GM18519 (cell line): ENCODE measurements at regions not wholly inside any gene's neighbourhood (a gene's known extent, or its start where the extent isn't known, plus 50 kb on each side); places are given as distances from the start of the nearest gene placed in this dataset.
"Not testable (repeated sequence)": the region's sequence is repeated elsewhere in the genome, so short reads cannot be mapped to it uniquely, and the experiment has no call there.

Source experiments
- ATAC-seq: cut with Tn5 transposase; IDR thresholded peaks from one replicate; pipeline ENCODE4 v1.9.1; 2021; ENCODE audit warnings: mild to moderate bottlenecking, moderate library complexity; ENCODE audit not compliant: unreplicated experiment, low FRiP score

DNA sequence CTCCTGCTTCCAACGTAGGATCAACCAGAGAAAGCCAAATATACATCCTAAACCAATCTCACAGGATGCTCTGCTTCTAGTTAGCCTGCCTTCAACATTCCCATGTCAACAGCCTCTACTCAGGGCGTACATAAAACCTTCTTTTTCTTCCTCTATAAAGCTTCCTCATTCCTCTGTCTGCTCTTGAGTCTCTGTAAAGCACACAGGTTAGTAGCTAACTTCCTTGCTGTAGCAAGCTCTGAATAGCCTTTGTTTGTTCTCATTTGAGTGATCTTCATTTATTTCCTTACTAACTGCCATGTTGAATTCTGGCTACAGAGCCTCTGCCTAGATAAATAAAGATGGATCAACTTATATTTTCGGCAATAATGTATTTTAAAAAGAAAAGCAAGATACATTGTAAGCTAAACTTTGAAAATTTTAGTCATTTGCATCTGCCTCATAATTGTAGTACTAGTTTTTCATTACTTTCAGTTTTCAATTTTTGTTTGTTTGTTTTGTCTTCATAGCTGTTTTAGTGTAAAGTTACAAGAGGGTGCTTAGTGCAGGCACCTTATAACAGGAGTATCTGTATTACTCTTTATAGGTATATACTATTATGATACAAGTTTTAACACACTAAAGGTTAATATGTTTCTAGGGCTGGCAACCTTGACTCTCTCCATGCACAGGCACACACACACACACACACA is 498.2 kb downstream of the PYDC2 start:
- no peak for ATAC-seq

DNA sequence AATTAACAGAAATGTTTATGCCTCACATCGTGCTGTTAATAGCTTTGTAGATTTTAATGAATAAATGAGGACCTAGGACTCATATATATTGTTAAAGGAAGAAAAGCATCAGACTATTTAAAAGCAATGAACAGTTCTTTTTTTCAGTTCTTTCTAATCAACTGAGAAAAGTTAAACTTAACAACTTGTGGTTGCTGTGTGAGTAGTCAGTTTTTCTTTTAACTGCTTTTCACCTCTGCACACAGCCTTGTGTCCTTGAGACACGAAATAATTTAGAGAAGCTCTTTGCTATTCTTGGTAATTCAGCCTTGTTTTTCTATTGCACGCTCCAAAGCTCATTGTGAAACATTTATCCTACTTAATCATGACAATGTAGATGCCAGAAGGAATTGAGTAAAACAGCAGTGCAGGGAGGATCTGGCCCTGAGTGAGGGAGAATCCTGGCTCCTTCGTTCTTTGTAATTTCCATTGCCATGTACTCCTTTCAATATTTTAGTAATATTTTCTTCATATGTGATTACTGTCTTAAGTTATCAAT is 499.0 kb downstream of the PYDC2 start:
- ATAC-seq = peak; percentile 39

DNA sequence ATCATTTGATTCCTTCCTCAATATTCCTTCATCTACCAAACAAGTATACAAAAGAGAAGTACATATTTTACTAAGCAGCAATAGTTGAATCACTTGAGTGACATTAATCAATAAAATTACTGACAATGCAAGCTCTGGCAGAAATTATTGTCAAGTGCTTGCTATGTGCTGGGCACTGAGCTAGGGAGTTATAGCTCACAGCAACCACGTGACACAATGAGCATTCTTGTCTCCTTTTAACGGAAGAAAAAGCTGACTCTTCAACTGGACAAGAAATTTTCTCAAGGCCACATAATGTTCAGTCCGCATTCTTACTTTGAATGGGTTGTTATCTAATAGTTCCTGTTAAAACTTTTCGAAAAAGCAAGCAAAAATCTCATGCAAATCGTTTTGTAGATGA is 500.1 kb downstream of the PYDC2 start:
- ATAC-seq = no peak

DNA sequence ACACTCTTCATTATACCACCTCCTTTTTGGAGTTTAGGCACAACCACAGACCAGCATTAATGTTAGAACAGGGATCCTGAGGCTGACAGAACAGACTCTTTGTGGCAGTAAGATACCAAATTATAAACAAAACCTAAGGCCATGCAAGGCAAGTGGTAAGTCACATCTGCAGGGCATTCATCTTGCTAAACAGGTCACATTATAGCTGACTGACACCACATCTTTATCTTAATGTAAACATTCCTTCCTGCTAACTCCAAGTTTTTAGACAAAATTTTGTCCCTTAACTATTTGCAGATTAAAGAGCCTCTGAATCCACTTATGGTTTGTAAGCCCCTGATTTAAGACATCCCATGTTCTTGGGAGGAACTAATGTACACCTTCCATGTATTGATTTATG is 500.6 kb downstream of the PYDC2 start:
- ATAC-seq = no peak

DNA sequence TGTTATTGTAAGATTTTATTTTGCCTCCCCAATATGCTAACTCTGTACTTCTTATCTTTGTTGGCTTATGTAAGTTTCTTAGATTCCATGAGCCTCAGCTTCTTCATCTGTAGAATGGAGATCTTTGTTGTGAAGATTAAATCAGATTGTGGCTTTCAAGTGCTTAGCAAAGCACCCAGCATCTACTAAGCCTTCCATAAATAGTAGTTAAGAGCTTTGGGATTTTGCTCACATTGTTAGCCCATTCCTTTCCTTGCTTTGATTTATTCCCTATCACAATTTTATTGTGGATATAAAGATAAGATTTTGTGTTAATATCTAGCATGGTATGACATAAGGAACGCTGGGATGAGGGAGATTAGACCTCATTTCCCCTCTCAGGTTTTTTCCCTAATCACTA is 501.4 kb downstream of the PYDC2 start:
- no peak for ATAC-seq

DNA sequence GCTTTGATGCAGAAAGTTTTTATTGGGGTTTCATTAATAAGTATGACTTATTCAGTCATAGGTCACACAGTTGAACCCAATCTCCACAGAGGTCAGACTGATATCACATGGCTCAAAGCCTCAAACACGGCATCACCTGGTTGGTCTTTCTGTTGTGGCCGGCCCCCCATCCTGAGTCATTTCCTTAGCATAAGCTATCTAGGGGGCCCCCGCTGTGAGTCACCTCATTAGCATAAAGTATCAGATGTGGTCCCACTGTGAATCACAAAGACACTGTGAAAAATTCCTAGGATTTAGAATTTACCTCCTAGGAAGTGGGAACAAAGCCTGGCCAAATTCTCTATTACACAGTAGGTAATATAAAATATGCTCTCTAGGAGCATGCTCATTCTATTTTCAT is 502.2 kb downstream of the PYDC2 start:
- ATAC-seq = no peak

DNA sequence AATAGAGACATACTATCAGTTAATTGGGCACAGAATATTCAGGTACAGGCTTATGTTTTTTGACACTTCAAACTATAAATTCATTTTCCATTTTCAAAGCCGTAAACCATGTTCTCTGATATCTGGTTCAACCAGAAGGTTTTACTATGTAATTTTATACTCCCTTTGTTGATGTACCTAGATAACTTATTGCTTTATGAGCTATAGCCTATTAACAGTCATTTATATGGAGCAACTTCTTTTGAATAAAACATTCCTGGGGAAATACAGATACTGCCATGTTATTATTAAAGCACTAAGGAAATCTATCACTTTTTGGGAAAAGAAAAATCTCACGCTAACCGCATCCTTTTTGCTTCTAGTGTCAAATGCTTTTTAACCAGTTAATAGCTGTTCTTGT is 505.6 kb downstream of the PYDC2 start:
- no peak for ATAC-seq

DNA sequence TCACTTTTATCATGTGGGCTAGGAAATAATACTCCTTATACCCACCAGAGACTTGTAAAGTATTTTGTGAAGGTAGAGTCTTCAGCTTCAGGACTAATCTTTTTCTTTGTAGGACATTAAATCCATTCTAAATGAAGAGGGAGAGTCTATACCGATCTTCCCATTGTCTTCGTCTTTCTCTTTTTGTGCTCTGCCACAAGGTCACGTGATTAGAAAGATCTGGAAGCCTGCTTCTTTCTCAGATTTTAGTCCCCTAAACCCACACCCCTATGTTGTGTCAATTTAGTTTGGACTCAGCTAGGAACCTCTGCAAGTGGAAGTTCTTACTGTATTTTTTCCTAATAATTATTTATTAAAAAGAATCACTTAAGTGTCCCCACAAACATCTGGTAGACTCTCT is 507.3 kb downstream of the PYDC2 start:
- ATAC-seq = no peak

DNA sequence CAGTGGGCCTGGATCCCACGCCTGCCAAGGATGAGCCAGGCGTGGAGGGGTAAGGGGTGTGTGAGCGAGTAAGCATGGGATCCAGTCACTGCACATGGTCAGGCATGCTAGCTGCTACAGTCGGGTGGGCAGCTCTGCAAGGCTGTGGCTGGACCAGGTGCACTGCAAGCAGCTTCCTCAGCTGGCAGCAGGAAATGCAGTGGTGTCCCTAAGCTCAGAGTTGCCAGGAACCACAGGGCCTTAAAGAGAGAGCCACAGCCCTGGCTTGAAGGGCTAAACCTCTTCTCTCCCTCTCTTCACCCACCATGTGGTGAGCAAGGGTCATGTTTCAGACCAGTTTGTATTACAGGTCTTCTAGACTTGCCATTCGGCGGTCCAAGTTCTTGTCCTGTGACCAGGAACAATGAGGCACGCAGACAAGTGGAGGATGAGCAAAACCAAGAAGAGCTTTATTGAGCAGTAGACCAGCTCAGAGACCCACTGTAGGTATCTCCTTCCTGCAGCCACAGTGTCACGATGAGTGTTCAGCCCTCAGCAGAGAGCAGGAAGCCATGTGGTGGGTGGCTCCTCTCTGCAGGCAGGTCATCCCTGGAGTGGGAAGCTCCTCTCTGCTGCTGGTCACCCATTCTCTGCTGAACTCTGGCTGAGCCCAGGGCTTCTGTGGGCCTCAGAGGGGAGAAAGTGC is 511.9 kb downstream of the PYDC2 start:
- ATAC-seq = peak; percentile 61

DNA sequence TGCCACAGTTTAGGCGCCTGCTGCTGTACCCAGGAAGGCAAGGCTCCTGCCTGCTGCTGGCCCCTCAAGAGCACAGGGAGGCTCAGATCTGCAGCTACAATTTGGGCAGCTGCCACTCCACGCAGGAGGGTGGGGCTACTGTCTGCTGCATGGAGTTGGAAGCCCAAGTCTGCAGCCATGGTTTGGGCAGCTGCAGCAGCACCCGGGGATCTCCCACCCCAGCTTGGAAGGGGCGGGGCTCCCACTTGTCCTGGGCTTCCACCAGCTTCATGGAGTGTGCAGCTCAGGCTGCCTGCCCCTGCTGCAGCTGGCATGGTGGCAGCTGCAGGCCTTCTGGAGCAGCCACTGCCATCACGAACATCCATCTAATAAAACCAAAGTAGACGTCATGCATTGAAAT is 512.9 kb downstream of the PYDC2 start:
- no peak for ATAC-seq

DNA sequence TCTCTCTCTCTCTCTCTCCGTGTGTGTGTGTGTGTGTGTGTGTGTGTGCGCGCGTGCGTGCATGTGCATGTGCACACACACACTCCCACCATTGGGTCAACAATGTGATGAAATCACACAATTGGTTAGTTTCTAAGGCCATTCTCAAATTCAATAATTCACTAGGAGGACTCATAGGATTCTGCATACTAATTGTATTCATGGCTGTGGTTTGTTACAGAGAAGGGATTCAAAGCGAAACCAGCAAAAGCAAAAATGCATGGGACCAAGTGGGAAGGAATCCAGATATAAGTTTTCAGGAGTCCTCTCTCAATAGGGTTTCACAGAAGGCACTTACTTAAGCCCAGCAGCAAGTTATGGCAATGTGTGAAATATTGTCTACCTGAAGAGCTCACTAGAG is 515.0 kb downstream of the PYDC2 start:
- ATAC-seq = no peak

DNA sequence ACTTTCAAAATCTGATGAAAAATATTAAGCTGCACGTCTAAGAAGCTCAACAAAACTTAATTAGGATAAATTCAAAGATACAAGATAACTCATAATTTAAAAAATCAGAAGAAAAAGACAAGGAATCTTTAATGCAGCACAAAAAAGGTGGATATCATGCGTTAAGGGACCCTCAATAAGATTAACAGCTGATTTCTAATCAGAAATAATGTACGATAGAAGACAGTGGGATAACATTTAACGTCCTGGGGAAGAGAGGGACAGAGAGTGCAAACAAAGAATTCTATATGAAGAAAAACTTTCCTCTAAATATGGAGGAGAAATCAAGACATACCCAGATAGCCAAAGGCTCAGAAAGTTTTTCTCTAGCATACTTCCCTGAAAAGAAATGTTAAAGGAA is 519.5 kb downstream of the PYDC2 start:
- no peak for ATAC-seq

DNA sequence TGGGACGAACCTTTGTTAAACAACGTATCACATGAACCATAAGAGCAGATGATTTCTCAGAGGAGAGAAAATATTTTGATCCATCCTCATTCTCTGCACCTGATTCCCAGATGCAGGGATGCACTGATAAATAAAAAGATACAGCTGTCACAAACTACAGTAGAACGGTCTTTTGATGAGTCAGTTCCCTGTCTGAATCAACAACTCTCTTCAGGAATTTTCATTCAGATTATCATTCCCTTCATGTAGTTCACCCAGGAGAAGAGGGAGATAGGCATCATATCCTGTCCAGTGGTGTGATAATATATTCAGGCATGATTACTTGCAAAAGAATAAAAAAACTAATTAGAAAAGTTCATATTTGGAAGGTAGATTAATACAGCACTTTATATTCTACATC is 521.5 kb downstream of the PYDC2 start:
- ATAC-seq = no peak

DNA sequence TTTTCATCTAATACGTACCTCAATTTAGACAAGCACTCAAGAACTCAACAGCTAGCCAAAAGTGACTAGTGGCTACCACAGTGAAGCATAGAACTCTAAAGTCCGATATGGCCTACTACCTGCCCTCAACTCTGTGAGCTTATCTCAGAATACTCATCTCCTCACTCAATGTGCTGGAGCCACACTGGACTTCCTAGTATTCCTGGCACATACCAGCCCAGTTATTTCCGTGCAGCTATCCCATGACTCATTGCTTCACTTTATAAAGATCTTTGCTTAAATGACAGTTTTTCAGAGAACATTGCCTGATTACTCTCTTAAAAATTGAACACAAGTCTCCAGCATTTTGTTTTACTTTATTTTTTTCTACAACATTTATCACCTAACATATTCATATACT is 524.7 kb downstream of the PYDC2 start:
- ATAC-seq = no peak

DNA sequence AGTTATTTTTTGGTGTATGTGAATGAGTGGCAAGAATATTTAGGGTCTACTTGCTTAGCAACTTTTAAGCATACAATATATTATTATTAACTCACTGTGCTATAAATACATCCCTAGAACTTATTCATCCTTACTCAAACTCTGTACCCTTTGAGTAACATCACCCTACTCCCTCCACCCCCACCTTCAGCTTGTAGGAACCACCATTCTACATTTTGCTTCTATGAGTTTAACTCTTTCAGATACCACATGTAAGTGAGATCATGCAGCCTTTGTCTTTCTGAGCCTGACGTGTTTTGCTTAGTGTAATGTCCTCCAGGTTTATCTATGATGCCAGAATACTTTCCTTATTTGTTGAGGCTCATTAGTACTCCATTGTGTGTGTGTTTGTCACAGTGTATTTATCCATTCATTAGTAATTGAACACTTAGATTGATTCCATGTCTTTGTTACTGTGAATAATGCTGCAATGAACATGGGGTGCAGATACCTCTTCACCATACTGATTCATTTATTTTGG is 526.9 kb downstream of the PYDC2 start:
- ATAC-seq = no peak

DNA sequence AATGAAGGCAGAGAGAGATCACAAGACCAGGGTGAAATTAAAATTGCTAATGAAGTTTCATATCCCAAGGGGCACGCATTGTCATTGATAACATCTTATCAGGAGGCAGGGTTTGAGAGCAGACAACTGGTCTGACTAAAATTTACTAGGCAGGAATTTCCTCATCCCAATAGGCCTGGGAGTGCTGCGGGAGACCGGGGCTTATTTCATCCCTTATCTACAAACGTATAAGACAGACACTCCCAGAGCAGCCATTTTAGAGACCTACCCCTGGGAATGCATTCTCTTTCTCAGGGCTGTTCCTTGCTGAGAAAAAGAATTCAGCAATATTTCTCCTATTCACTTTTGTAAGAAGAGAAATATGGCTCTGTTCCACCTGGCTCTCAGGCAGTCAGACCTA is 533.0 kb downstream of the PYDC2 start:
- ATAC-seq = not testable (repeated sequence)

DNA sequence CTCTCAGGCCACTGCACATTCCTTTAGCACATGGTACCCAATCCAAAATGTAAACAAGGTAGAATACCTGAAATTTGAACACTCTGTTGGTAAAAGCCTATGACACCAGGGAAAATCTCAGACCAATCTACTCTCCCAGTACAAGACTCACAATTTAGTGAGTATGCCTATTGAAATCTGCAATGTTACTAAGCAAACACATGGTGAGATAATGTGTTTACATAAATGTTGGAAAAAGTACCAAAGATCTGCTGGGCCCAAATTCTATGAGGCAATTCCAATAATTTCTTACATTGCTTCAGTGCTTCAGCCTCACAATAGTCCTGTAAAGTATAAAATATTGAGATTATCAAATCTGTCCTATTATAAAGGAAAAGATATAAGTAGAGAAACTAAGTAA is 536.1 kb downstream of the PYDC2 start:
- ATAC-seq = no peak

DNA sequence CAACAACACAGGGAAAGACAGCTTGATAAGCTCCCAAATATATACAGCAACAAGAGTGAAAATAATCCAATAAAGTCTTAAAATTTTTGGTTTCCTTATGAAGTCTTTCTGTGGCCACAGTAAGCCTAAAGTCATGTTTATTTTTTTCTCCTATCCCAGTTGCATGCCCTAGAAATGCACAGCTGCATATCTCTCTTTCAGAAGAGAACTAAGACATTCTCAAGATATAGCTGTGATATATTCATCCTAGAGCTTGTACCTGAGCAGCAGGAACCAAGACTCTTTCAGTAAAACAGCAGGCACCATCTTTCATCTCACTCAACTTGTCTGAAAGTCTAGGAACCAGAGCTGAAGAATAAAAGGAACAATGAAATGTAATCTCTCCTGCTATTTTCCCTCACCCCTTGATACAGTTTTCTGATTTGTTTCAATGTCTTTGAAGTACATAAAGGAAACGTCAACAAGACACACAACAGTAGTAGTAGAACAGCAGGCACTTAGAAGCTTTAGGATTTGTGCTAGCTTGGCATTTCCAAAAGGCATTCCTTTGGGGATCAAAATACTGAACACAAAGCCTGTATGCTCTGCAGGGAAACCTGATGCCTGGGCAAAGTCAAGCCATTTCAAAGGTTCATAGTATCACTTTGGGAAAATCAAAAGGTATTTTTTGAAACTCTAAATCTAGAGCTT is 536.8 kb downstream of the PYDC2 start:
- ATAC-seq = no peak

DNA sequence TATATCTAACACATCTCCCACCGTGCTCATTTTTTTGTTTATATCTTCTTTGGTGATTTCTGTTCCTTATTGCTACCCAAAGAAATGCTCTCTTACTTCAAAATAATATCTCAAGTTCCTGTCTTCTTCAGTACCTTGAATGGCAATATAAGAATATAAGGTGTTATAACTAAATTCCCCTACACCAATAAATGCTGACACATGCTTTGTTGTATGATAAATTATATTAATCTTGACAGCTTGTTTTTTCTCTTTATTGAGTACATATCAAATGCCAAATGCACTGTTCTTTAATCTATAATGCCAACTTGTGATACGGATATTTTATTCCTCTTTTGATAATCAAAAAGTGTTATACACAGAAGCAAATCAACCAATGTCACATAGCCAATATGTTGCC is 540.3 kb downstream of the PYDC2 start:
- ATAC-seq = no peak

DNA sequence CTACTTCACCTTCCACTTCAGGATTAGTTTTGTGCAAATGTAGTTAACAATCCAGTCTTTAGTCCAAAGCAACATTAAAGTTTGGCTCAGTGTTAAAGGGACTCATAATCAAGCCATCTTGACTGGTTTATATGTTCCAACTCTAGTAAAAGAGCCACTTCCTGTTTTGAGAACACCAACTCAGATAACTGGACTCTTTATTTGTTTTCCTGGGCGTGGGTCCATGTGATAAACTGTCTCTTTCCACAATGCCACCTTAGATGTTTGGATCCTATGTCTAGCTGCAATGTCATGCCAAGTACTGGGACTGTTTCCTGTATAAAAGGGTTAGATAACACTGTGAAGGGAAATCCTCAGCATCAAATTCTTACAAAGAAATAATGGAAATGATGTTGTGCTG is 545.0 kb downstream of the PYDC2 start:
- no peak for ATAC-seq

DNA sequence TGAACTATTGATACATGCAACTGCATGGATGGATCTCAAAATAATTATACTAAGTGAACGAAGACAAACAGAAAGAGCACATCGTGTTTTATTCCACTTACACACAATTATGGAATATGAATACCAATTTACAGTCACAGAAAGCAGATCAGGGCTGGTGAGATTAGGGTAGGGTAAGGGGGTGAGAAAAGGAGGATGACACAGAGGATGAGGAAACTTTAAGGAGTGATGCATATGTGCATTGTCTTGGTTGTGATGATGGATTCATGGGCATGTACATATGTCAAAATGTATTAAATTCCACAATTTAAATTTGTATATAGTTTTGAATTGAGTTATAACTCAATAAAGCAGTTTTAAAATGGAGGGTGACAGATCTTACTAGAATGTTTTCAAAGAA is 548.9 kb downstream of the PYDC2 start:
- no peak for ATAC-seq
